Large intestine (tissue), 3 donors: ENCODE measurements at regions not wholly inside any gene's neighbourhood (a gene's known extent, or its start where the extent isn't known, plus 50 kb on each side); places are given as distances from the start of the nearest gene placed in this dataset.

ENCODE experiments used
- DNase-seq, 2 donors: peaks; one replicate each; pipeline versions ENCODE4 v3.0.0 to v3.0.0-alpha.2; 2013
- H3K27ac ChIP-seq: one replicate; pipeline ENCODE4 v1.5.1; 2013; ENCODE audit warnings: low read length
- H3K27me3 ChIP-seq: 2 replicates; pipeline ENCODE4 v1.6.1; 2013; ENCODE audit warnings: low read length; ENCODE audit not compliant: control insufficient read depth, insufficient read depth
- H3K36me3 ChIP-seq: 2 replicates; pipeline ENCODE4 v1.6.1; 2013; ENCODE audit warnings: low read length; ENCODE audit not compliant: control insufficient read depth, insufficient read depth
- H3K4me1 ChIP-seq: one replicate; pipeline ENCODE4 v1.6.1; 2013; ENCODE audit warnings: low read length; ENCODE audit not compliant: control insufficient read depth, insufficient read depth
- H3K4me3 ChIP-seq: one replicate; pipeline ENCODE4 v1.5.1; 2013; ENCODE audit warnings: low read length
- H3K9me3 ChIP-seq: one replicate; pipeline ENCODE4 v1.6.1; 2013; ENCODE audit warnings: mild to moderate bottlenecking, low read depth, low read length, moderate library complexity; ENCODE audit not compliant: control insufficient read depth
- WGBS: methylation state at CpG from one replicate; pipeline ENCODE4 v1.1.5; 2013; ENCODE audit warnings: low lambda C conversion rate; ENCODE audit not compliant: insufficient coverage; 5-methylcytosine and 5-hydroxymethylcytosine counted together

GRCh38 chr13:43983373-43983772 is 103.7 kb downstream of the LACC1 start:
- H3K9me3 ChIP-seq, result no peaks in the 10 kb centered on the region
- H3K27ac ChIP-seq, result no peak overlapping the region
- no peak for DNase-seq
- H3K36me3 ChIP-seq, result no peaks in the 10 kb centered on the region
- WGBS, result no CpG with 5 or more reads among the region's 7 CpGs
- H3K27me3 ChIP-seq, result no peaks in the 10 kb centered on the region
- peaks cover 11% of the 10 kb centered on the region for H3K4me1 ChIP-seq
- H3K4me3 ChIP-seq, result no peak overlapping the region

GRCh38 chr13:43984292-43984691 is 104.6 kb downstream of the LACC1 start:
- 100% methylated on average over 2 of the region's 2 CpGs for WGBS
- H3K27me3 ChIP-seq, result no peaks in the 10 kb centered on the region
- no peaks in the 10 kb centered on the region for H3K36me3 ChIP-seq
- H3K4me3 ChIP-seq, result no peak overlapping the region
- no peak overlapping the region for H3K27ac ChIP-seq
- no peaks in the 10 kb centered on the region for H3K9me3 ChIP-seq
- H3K4me1 ChIP-seq, result peaks cover 11% of the 10 kb centered on the region
- no peak for DNase-seq

GRCh38 chr13:43985422-43986072 is 105.8 kb downstream of the LACC1 start:
- peak in 1 of 2 donors; percentile 35 for DNase-seq
- 40% methylated on average over 1 of the region's 5 CpGs for WGBS

GRCh38 chr13:43986421-43986981 is 106.8 kb downstream of the LACC1 start:
- peak overlapping the region; percentile 35 for H3K27ac ChIP-seq
- H3K4me1 ChIP-seq, result peaks cover 11% of the 10 kb centered on the region
- no peaks in the 10 kb centered on the region for H3K36me3 ChIP-seq
- DNase-seq, result peak; percentile 63 to 80
- H3K4me3 ChIP-seq, result no peak overlapping the region
- no peaks in the 10 kb centered on the region for H3K9me3 ChIP-seq
- no peaks in the 10 kb centered on the region for H3K27me3 ChIP-seq
- WGBS, result no CpG with 5 or more reads among the region's 3 CpGs

More at GRCh38 chr13:43985422-43986072, 105.8 kb downstream of the LACC1 start:
- H3K4me3 ChIP-seq, result no peak overlapping the region
- H3K4me1 ChIP-seq, result peaks cover 11% of the 10 kb centered on the region
- no peaks in the 10 kb centered on the region for H3K27me3 ChIP-seq
- no peaks in the 10 kb centered on the region for H3K36me3 ChIP-seq
- peak overlapping the region; percentile 11 for H3K27ac ChIP-seq
- H3K9me3 ChIP-seq, result no peaks in the 10 kb centered on the region

GRCh38 chr13:43988302-43988701 is 108.6 kb downstream of the LACC1 start:
- no peak overlapping the region for H3K4me3 ChIP-seq
- no peak for DNase-seq
- no peaks in the 10 kb centered on the region for H3K27me3 ChIP-seq
- H3K9me3 ChIP-seq, result no peaks in the 10 kb centered on the region
- H3K27ac ChIP-seq, result no peak overlapping the region
- H3K4me1 ChIP-seq, result peaks cover 11% of the 10 kb centered on the region
- H3K36me3 ChIP-seq, result no peaks in the 10 kb centered on the region
- WGBS, result no CpG with 5 or more reads among the region's 1 CpG

- peak; percentile 47 to 80 for DNase-seq
- WGBS, result 100% methylated on average over 1 of the region's 5 CpGs
These were observed 110.3 kb downstream of the LACC1 start for GRCh38 chr13:43990021-43990420.

GRCh38 chr13:43990829-43991228 is 111.1 kb downstream of the LACC1 start:
- peaks cover 9% of the 10 kb centered on the region for H3K9me3 ChIP-seq
- no peak for DNase-seq
- no CpG with 5 or more reads among the region's 3 CpGs for WGBS

More at GRCh38 chr13:43990021-43990420, 110.3 kb downstream of the LACC1 start:
- Histone ChIP-seq H3K9me3 (peaks cover 9% of the 10 kb centered on the region), H3K27ac (no peak overlapping the region), H3K36me3 (no peaks in the 10 kb centered on the region), H3K4me1 (peaks cover 11% of the 10 kb centered on the region), H3K27me3 (no peaks in the 10 kb centered on the region), H3K4me3 (no peak overlapping the region)

GRCh38 chr13:43991773-43992201 is 112.1 kb downstream of the LACC1 start:
- Histone ChIP-seq H3K9me3 (peaks cover 9% of the 10 kb centered on the region), H3K4me3 (no peak overlapping the region), H3K27me3 (no peaks in the 10 kb centered on the region), H3K27ac (no peak overlapping the region), H3K4me1 (peaks cover 4% of the 10 kb centered on the region), H3K36me3 (no peaks in the 10 kb centered on the region)
- WGBS, result 14% methylated on average over 1 of the region's 4 CpGs
- DNase-seq, result no peak

More at GRCh38 chr13:43990829-43991228, 111.1 kb downstream of the LACC1 start:
- Histone ChIP-seq H3K4me1 (peaks cover 5% of the 10 kb centered on the region), H3K27ac (no peak overlapping the region), H3K36me3 (no peaks in the 10 kb centered on the region), H3K27me3 (no peaks in the 10 kb centered on the region), H3K4me3 (no peak overlapping the region)

- Histone ChIP-seq H3K4me1 (peaks cover under 1% of the 10 kb centered on the region), H3K36me3 (no peaks in the 10 kb centered on the region), H3K27ac (no peak overlapping the region), H3K9me3 (peaks cover 9% of the 10 kb centered on the region), H3K27me3 (no peaks in the 10 kb centered on the region), H3K4me3 (no peak overlapping the region)
- no peak for DNase-seq
- WGBS, result no CpG with 5 or more reads among the region's 1 CpG
These were observed 112.5 kb downstream of the LACC1 start for GRCh38 chr13:43992211-43992610.

GRCh38 chr13:43994999-43995859 is 115.5 kb downstream of the LACC1 start:
- peak; percentile 43 to 81 for DNase-seq
- Histone ChIP-seq H3K36me3 (no peaks in the 10 kb centered on the region), H3K27ac (no peak overlapping the region), H3K4me3 (no peak overlapping the region), H3K9me3 (peaks cover 9% of the 10 kb centered on the region), H3K4me1 (no peaks in the 10 kb centered on the region), H3K27me3 (no peaks in the 10 kb centered on the region)
- no CpG with 5 or more reads among the region's 7 CpGs for WGBS
